Skin of body (tissue), 1 donor: ENCODE measurements at regions not wholly inside any gene's neighbourhood (a gene's known extent, or its start where the extent isn't known, plus 50 kb on each side); places are given as distances from the start of the nearest gene placed in this dataset.
A peak's percentile ranks its signal among the peaks of the same experiment; 100 is the strongest.

Experiments
- DNase-seq: peaks from one replicate; lab custom pipeline; 2025; lab: John Stamatoyannopoulos, UW

GRCh38 chr20:39523405-39523804 lies 561.3 kb downstream of the DHX35 start:
- DNase-seq: no peak

DNA sequence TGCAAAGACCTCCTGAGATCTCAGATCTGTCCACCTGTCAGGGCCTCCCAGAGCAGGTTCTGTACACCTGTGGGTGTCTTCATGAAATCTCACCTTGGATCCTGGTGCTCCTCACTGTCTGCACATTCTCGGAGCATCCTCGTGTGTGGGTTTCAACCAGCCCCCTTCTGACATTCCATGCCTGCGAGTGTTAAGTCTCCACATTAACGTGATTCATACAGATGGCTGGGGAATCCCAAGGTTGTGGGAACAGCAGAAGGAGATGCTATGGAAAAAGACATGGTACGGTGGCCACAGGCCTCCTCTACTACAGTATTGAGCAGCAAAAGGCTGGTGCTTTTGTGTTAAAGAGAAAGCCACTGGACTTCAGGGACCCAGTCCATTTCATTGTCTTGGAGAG lies 556.5 kb downstream of the DHX35 start:
- no peak for DNase-seq

DNA sequence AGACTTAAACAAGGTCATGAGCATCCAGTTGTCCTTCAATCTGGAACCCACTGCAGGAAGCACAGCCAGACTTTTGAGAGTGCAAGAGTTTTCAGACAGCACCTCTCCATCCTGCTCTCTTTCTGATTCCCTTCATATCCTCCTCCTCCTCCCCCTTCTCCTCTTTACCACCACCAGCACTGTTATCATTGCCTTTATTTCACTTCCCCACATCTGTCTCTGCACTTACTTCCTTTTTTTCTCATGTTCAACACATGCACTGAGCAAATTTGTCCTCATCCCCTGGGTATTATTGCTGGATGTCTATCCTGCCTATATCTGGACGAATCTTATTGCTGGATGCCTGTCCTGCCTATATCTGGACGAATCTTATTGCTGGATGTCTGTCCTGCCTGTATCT lies 554.8 kb downstream of the DHX35 start:
- no peak for DNase-seq

DNA sequence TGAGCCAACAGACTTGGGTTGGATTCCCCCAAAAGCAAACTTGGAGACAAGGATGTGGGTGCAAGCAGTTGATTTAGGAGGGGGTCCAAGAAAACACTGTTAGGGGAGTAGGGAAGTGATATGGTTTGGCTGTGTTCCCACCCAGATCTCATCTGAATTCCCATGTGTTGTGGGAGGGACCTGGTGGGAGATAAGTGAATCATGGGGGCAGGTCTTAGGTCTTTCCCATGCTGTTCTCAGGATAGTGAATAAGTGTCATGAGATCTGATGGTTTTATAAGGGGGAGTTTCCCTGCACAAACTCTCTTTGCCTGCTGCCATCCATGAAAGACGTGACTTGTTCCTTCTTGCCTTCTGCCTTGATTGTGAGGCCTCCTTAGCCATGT lies 542.6 kb downstream of the DHX35 start:
- DNase-seq: no peak

GRCh38 chr20:39503902-39504709 lies 542.0 kb downstream of the DHX35 start:
- DNase-seq: peak; percentile 32

GRCh38 chr20:39492223-39492797 lies 530.2 kb downstream of the DHX35 start:
- no peak for DNase-seq

DNA sequence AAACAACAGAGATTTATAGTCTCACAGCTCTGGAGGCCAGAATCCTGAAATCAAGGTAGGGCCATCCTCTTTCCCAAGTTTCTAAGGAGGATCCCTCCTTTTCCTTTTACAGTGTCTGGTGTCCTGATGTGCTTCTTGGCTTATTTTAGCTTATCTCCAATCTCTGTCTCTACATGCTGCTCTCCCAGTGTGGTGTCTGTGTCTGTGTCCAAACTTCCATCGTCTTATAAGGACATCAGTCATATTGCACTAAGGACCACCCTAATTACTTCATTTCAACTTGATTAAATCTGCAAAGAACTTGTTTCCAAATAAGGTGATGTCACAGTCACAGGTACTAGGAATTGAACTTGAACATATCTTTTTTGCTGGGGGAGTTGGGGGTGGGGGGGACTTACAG lies 529.6 kb downstream of the DHX35 start:
- no peak for DNase-seq

DNA sequence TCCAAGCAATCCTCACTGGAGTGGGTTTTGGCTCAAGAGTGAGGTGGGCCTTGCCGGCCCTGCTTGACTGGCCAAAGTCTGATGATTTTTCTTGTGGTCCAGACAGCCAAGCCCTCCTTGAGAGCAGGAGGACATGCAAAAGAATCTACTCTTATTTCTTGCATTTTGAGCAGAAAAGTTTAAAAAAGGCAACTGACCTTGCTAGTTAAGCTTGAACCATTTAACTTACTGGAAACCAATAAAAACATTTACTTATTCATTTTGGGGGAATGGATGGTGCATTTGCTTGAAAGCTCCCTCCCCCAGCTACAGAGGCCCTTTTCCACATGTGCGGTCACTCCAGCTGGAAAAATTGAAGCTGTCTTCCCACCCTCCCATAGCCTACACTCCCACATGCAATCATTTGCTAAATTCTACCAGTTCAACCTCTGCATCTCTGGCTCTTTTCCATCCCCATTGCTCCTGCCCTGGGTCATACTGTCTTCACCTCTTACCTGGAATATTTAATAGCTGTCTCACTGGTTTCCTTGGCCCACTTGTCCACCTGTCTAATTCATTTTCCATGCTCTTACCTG lies 527.9 kb downstream of the DHX35 start:
- no peak for DNase-seq

DNA sequence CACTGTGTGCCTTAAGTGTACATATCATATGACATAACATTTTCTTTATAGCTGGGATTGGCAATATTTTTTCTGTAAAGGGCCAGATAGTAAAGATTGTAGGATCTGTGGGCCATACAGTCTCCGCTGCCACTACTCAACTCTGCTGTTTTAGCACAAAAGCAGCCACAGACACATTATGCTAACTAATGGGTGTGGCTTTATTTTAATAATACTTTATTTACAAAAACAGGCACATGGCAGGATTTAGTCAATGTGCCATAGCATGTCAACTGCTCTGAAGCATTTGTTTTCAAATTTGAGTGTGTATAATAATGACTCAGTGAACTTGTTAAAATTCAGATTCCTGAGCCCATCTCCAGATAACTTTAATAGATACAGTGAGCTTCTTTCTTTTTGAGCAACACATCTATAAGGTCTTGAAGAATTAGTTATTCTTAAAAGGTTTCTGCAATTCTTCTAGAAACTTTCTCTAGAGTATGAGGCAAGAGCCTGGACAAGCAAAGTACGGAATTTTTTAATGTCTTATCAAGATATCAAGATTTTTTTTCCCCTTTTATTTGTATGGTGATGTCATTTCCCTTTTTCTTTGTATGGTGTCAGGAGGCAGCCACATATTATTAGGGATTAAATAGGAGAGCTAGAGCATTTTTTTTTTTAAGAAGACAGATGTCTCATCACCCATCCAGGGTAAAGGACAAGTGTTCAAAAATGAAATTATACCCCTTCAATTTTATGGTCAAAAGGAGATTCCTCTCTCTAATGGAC lies 518.3 kb downstream of the DHX35 start:
- DNase-seq: no peak

- DNase-seq: no peak
These were observed 517.2 kb downstream of the DHX35 start for GRCh38 chr20:39479196-39479810.

- DNase-seq: no peak
These were observed 512.7 kb downstream of the DHX35 start for GRCh38 chr20:39474879-39475278.

GRCh38 chr20:39473536-39473935 lies 511.4 kb downstream of the DHX35 start:
- DNase-seq: no peak

DNA sequence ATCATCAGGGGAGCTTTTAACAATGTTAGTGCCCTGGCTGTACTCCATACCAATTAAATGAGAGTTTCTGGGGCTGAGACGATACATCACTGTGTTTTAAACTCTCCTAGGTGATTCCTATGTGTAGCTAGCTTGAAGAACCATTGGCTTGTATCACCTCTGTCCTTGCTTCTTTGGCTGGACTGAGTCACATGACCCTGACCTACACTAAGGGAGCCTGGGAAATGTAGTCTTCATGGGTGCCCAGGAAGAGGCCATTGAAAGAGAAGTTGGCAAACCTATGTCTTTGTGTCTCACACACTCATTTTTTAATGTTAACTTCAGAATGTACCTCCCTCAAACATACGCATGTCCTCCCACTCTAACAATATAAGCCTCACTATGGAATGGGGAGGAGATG lies 506.6 kb downstream of the DHX35 start:
- DNase-seq: no peak

GRCh38 chr20:39464238-39464637 lies 502.1 kb downstream of the DHX35 start:
- DNase-seq: no peak

- DNase-seq: peak; percentile 94
These were observed 500.3 kb downstream of the DHX35 start for GRCh38 chr20:39462416-39462945.

DNA sequence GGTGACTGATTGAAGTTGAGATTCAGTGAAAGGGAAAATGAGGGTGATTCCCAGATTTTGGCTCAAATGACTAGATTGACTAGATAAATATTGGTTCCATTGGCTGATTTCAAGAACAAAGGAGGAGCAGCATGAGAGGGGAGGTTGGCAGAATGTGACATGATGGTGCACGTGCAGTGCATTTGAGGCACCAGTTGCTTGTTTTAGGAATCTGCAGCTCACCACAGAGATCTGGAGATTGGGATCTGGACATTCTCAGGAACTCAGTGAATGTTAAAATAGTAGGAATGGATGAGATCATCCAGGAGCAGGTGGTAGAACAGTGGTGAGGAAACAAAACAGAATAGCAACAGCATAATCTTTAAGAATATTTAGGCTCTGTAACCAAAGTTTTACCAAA lies 496.3 kb downstream of the DHX35 start:
- DNase-seq: no peak

DNA sequence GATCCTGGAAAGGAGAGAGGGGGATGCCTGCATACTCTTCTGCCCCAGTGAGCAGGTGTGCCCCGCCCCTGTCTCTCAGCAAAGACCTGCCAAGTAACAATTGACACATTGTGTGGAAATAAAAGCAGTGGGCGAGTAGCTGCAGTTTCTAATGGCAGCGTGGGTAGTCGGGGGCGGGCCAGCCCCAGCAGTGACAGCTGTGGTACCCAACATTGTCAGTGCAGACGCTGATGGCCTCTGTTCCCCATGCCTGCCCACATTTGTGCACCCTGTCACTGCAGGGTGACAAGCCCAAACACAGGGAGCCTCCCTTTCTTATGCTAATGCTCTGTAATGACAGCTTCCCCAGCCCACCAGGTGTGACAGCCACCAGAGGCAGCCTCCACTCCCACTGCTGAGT lies 491.7 kb downstream of the DHX35 start:
- no peak for DNase-seq

GRCh38 chr20:39452583-39453340 lies 490.6 kb downstream of the DHX35 start:
- DNase-seq: no peak

GRCh38 chr20:39451386-39451785 lies 489.2 kb downstream of the DHX35 start:
- no peak for DNase-seq

DNA sequence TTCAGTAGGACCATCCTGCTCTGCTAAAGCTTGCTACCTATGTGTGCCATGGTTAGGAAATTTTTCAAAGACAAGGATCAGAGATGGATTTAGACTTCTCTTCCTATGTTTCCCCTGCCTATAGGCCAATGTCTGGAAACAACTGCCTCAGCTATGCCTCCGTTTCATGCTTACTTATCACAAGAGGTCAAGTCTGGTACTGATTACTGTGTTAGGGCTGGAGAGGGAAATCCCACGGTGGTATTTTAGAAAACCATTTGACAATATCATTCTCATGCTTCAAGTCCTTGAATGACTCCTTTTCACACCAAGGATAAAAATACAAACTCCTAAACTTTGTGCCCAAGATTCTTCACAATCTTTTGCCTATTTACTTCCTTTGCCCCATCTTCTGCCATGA lies 484.3 kb downstream of the DHX35 start:
- DNase-seq: no peak

DNA sequence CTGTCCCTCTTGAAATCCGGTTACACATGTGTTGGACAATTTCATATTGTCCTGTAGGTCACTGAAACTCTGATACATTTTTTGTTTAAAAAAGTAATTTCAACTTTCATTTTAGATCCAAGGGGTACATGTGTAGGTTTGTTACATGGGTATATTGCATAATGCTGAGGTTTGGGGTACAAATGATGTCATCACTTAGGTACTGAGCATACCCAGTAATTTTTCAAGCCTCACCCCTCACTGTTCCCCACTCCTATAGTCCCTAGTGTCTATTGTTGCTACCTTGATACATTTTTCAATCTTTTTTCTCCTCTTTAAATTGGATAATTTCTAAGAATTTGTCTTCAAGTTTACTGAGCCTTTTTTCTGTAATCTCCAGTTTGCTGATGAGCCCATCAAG lies 483.0 kb downstream of the DHX35 start:
- DNase-seq: no peak
